ENCODE measurements at regions not wholly inside any gene's neighbourhood (a gene's known extent, or its start where the extent isn't known, plus 50 kb on each side); places are given as distances from the start of the nearest gene placed in this dataset.

GRCh38 chr21:19557488-19557887 is 1153.9 kb upstream of the TMPRSS15 start:
- TF ChIP-seq CTCF (conservative IDR thresholded peaks at IDR 0.05), result no peak
- no peak for TF ChIP-seq ZFX (IDR thresholded peaks at IDR 0.05)
